ENCODE measurements at regions not wholly inside any gene's neighbourhood (a gene's known extent, or its start where the extent isn't known, plus 50 kb on each side); places are given as distances from the start of the nearest gene placed in this dataset.

- H3K27ac ChIP-seq, result no peak overlapping the region
- no peaks in the 10 kb centered on the region for H3K9me3 ChIP-seq
- H3K36me3 ChIP-seq, result no peaks in the 10 kb centered on the region
- ATAC-seq, result no peak
- intact Hi-C loops (cut with DNase I), result no loop called here
- peaks cover 0 to 4% (median 0%) of the 10 kb centered on the region in 7 donors for H3K27me3 ChIP-seq
- TF ChIP-seq CTCF (IDR thresholded peaks at IDR 0.05), result no peak
- no peak overlapping the region for H3K4me3 ChIP-seq
- H3K4me1 ChIP-seq, result no peaks in the 10 kb centered on the region
- no peak for DNase-seq
- WGBS, 2 donors, result 17% methylated on average over 4 of the region's 4 CpGs
Measured at GRCh38 chr20:12914804-12915203, 94.0 kb upstream of the SPTLC3 start.

GRCh38 chr20:12916699-12917098 lies 92.1 kb upstream of the SPTLC3 start:
- H3K27ac ChIP-seq, result no peak overlapping the region
- H3K27me3 ChIP-seq, result peaks cover 0 to 9% (median 0%) of the 10 kb centered on the region in 7 donors
- no peak for TF ChIP-seq CTCF (IDR thresholded peaks at IDR 0.05)
- WGBS, 2 donors, result 87 to 96% methylated on average over 1 of the region's 1 CpG
- H3K4me3 ChIP-seq, result no peak overlapping the region
- no peak for DNase-seq
- ATAC-seq, result no peak
- H3K9me3 ChIP-seq, result no peaks in the 10 kb centered on the region
- H3K36me3 ChIP-seq, result no peaks in the 10 kb centered on the region
- H3K4me1 ChIP-seq, result no peaks in the 10 kb centered on the region
- intact Hi-C loops (cut with DNase I), result no loop called here

GRCh38 chr20:12924126-12924525 lies 84.6 kb upstream of the SPTLC3 start:
- Histone ChIP-seq H3K9me3 (peaks cover 0 to 6% (median 0%) of the 10 kb centered on the region in 11 donors), H3K27me3 (peaks cover 0 to 17% (median 0%) of the 10 kb centered on the region in 7 donors), H3K27ac (no peak overlapping the region), H3K36me3 (no peaks in the 10 kb centered on the region), H3K4me3 (no peak overlapping the region), H3K4me1 (peaks cover 0 to 3% (median 0%) of the 10 kb centered on the region in 9 donors)
- ATAC-seq, result no peak
- WGBS, 2 donors, result 11 to 20% methylated on average over 2 of the region's 2 CpGs
- intact Hi-C loops (cut with DNase I), result loop anchor here in 6 of 10 donors (2.0 to 10.0 kb wide), 4 partner anchors 181 to 183 kb away; no protein-coding TSS in a partner anchor
- no peak for DNase-seq
- no peak for TF ChIP-seq CTCF (IDR thresholded peaks at IDR 0.05)

- Histone ChIP-seq H3K4me3 (no peak overlapping the region), H3K27me3 (peaks cover 0 to 13% (median 0%) of the 10 kb centered on the region in 7 donors), H3K36me3 (no peaks in the 10 kb centered on the region), H3K27ac (no peak overlapping the region), H3K9me3 (peaks cover 0 to 6% (median 0%) of the 10 kb centered on the region in 11 donors), H3K4me1 (peaks cover 0 to 3% (median 0%) of the 10 kb centered on the region in 9 donors)
- ATAC-seq (peak; percentile 73 to 92 (median 86)), DNase-seq (peak in 1 of 2 donors; percentile 29)
- 33 to 35% methylated on average over 7 of the region's 7 CpGs for WGBS, 2 donors
- intact Hi-C loops (cut with DNase I), result loop anchor here in 8 of 10 donors (2.0 to 10.0 kb wide), 6 partner anchors 42 to 182 kb away; no protein-coding TSS in a partner anchor
- TF ChIP-seq CTCF (IDR thresholded peaks at IDR 0.05), result peak; percentile 49 to 85 (median 73)
Measured at GRCh38 chr20:12925210-12925755, 83.5 kb upstream of the SPTLC3 start.

All from heart right ventricle (tissue), 16 donors.